Activated B cell treated with CpG ODN at 0.5 μM for 24 hours (primary cell): ENCODE measurements at regions not wholly inside any gene's neighbourhood (a gene's known extent, or its start where the extent isn't known, plus 50 kb on each side); places are given as distances from the start of the nearest gene placed in this dataset.

ENCODE experiments used
- ATAC-seq: fragments of 200-7000 bp; cut with Tn5 transposase; one replicate; pipeline ENCODE4 v1.10.0; 2021; ENCODE audit warnings: low read depth, mild to moderate bottlenecking, moderate library complexity
- CTCF ChIA-PET: fragments of 350-600 bp; sonication (Branson Sonifier 250); formaldehyde crosslinking; loops from one replicate; lab custom pipeline; 2021; ENCODE audit warnings: antibody characterized with exemption; lab: Charles Lee
- POLR2A ChIA-PET: fragments of 350-600 bp; sonication (Branson Sonifier 250); formaldehyde crosslinking; loops from one replicate; lab custom pipeline; 2021; ENCODE audit warnings: antibody characterized with exemption; lab: Charles Lee
- DNase-seq: peaks from one replicate; pipeline ENCODE4 v3.0.0; 2022
- H3K27ac Mint-ChIP-seq: one replicate; pipeline ENCODE4 v1.8.0; 2020; ENCODE audit warnings: mixed read lengths
- H3K27me3 Mint-ChIP-seq: one replicate; pipeline ENCODE4 v1.8.0; 2021; ENCODE audit warnings: mixed read lengths
- H3K36me3 Mint-ChIP-seq: one replicate; pipeline ENCODE4 v1.8.0; 2021; ENCODE audit warnings: low read depth, mixed read lengths
- H3K4me1 Mint-ChIP-seq: one replicate; pipeline ENCODE4 v1.8.0; 2021; ENCODE audit warnings: mixed read lengths
- H3K4me3 Mint-ChIP-seq: one replicate; pipeline ENCODE4 v1.8.0; 2020; ENCODE audit warnings: mild to moderate bottlenecking, mixed read lengths
- H3K9me3 Mint-ChIP-seq: one replicate; pipeline ENCODE4 v1.8.0; 2020; ENCODE audit warnings: mixed read lengths
- intact Hi-C: fragments of 100-400 bp; cut with micrococcal nuclease; formaldehyde crosslinking; loops from one replicate; pipeline ENCODE4 v1.15.1; 2024
- TF ChIP-seq, protein P1 (sequence below): fragments of 200-600 bp; IDR thresholded peaks from one replicate; pipeline ENCODE4 v1.8.0; 2022; ENCODE audit warnings: antibody characterized with exemption, mild to moderate bottlenecking

DNA sequence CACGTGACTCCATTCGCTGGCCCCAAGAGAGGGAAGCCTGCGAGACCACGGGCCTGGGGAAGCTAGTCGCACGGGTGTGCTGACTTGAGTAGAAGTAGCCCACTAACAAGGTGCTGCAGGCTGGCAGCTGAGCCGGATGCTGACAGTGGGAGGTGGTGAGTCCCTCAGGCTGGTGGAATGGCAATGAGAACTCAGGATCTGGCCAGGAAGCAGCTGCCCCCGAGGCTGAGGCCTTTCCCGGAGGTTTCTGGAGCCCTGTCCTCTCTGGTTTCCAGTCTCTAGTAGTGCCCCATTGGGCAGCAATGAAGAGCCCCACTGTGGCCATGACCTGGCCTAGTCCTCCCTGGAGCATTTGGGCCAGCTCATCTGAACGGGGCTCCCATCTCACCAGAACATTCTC is 366.7 kb upstream of the IRX4 start:
- CTCF ChIA-PET: no interaction called here

DNA sequence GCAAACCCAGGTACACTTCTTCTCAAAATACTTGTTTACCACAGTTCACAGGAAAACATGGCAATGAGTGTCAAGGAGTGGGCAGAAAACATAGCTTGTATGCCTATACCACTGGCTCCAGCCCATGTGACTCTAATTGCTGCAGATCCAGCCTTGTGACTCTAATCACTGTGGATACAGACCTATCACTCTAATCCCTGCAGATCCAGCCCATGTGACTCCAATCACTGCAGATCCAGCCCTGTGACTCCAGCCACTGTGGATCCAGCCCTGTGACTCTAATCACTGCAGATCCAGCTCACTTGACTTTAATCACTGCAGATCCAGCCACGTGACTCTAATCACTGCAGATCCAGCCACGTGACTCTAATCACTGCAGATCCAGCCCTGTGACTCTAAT is 366.3 kb upstream of the IRX4 start:
- ChIA-PET POLR2A (no interaction called here), CTCF (no interaction called here)
- ATAC-seq (no peak), DNase-seq (no peak)
- TF ChIP-seq, protein P1, sequence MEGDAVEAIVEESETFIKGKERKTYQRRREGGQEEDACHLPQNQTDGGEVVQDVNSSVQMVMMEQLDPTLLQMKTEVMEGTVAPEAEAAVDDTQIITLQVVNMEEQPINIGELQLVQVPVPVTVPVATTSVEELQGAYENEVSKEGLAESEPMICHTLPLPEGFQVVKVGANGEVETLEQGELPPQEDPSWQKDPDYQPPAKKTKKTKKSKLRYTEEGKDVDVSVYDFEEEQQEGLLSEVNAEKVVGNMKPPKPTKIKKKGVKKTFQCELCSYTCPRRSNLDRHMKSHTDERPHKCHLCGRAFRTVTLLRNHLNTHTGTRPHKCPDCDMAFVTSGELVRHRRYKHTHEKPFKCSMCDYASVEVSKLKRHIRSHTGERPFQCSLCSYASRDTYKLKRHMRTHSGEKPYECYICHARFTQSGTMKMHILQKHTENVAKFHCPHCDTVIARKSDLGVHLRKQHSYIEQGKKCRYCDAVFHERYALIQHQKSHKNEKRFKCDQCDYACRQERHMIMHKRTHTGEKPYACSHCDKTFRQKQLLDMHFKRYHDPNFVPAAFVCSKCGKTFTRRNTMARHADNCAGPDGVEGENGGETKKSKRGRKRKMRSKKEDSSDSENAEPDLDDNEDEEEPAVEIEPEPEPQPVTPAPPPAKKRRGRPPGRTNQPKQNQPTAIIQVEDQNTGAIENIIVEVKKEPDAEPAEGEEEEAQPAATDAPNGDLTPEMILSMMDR: no peak
- no peaks in the 10 kb centered on the region for H3K4me1 Mint-ChIP-seq
- H3K36me3 Mint-ChIP-seq: no peaks in the 10 kb centered on the region
- H3K27ac Mint-ChIP-seq: no peak overlapping the region
- peaks cover 13% of the 10 kb centered on the region for H3K9me3 Mint-ChIP-seq
- no peak overlapping the region for H3K4me3 Mint-ChIP-seq
- intact Hi-C loops: no loop called here
- no peaks in the 10 kb centered on the region for H3K27me3 Mint-ChIP-seq

More for the DNA sequence above, 366.7 kb upstream of the IRX4 start:
- ATAC-seq (no peak), DNase-seq (no peak)
- POLR2A ChIA-PET: no interaction called here
- Mint-ChIP-seq H3K9me3 (peaks cover 13% of the 10 kb centered on the region), H3K36me3 (no peaks in the 10 kb centered on the region), H3K4me1 (no peaks in the 10 kb centered on the region), H3K27ac (no peak overlapping the region), H3K27me3 (no peaks in the 10 kb centered on the region), H3K4me3 (no peak overlapping the region)
- intact Hi-C loops: no loop called here
- TF ChIP-seq, protein P1: no peak

DNA sequence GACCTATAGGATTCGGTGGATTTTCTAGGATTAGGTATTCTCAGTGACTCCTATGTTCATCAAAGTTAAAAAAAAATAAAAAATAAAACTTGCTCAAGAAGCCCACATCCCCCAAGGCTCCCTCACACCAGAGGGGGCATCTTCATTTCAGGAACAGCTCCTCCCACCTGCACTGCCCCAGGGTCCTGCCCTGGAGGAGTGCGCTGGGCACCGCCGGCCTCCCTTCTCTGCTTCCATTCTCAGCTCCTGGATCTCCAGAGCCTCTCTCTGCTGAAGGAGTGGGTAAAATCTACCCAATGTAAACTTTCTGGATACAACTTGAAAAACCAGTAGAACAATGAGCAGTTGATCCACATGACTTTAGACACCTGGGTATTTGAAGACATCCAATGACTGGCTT is 359.8 kb upstream of the IRX4 start:
- Mint-ChIP-seq H3K27me3 (no peaks in the 10 kb centered on the region), H3K4me1 (no peaks in the 10 kb centered on the region), H3K27ac (no peak overlapping the region), H3K4me3 (no peak overlapping the region), H3K9me3 (peaks cover 7% of the 10 kb centered on the region), H3K36me3 (no peaks in the 10 kb centered on the region)
- ChIA-PET CTCF (no interaction called here), POLR2A (no interaction called here)
- TF ChIP-seq, protein P1: no peak
- no peak for ATAC-seq
- no peak for DNase-seq
- intact Hi-C loops: no loop called here

DNA sequence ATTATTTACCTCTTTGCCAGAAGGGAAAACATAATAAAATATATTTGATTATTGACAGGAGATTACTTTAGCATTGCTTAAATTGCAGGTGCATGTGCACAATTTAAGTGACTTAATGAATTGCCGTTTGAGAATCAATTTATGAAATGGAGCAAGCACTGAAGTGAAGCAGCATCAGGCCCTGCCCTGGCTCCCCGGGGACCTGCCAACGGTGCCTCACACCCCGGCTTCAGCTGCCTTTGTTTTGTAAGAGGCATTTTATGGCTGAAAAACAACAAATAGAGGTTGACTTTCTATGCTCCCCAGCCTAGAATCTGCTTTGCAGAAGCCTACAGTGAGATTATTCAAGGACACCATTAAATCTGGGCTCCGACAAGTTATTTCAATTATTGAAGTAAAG is 359.1 kb upstream of the IRX4 start:
- H3K4me3 Mint-ChIP-seq: no peak overlapping the region

DNA sequence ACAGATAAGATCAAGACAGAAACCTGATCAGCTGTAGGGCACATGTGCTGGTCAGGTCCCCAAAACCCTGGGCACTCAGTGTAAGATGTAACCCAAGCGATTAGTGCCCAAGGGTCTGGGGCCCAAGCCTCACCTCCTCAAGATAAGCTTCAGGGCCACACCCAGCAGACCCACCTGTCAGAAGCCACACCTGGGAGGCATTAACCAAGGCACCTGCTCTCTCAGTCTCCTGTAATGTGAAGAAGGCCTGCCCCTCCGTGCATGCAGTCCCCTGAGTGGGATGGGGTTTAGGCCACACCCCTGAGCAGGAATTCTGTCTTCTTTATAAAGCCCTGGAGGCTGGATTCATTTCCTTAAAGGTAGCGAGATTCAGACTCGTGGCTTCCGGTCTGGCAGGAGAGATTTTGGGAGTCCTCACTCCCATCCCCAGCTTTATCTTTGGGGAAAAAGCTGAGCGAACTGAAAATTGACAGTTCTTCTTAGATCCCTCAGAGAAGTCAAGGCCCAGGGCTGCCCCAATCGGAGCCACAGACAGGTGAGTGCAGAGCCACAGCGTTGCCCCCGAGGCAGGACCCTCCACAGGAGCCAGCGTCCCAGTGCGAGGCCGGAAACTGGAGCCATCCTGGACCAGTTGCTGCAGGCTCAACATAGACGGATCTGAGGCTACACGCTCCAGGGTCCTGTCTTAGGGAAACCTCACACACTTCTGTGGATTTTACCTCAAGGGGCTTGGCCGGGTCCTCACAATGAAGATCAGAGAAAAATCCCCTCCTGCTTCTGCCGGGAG is 357.6 kb upstream of the IRX4 start:
- DNase-seq (no peak), ATAC-seq (no peak)
- Mint-ChIP-seq H3K4me3 (no peak overlapping the region), H3K36me3 (no peaks in the 10 kb centered on the region), H3K9me3 (peaks cover 12% of the 10 kb centered on the region), H3K4me1 (no peaks in the 10 kb centered on the region), H3K27me3 (no peaks in the 10 kb centered on the region), H3K27ac (no peak overlapping the region)
- ChIA-PET CTCF (no interaction called here), POLR2A (no interaction called here)
- TF ChIP-seq, protein P1: no peak
- intact Hi-C loops: no loop called here

More for the DNA sequence above, 359.1 kb upstream of the IRX4 start:
- ChIA-PET POLR2A (no interaction called here), CTCF (no interaction called here)
- no peaks in the 10 kb centered on the region for H3K36me3 Mint-ChIP-seq
- TF ChIP-seq, protein P1: no peak
- ATAC-seq (no peak), DNase-seq (no peak)
- H3K9me3 Mint-ChIP-seq: peaks cover 9% of the 10 kb centered on the region
- intact Hi-C loops: no loop called here
- H3K27ac Mint-ChIP-seq: no peak overlapping the region
- no peaks in the 10 kb centered on the region for H3K4me1 Mint-ChIP-seq
- H3K27me3 Mint-ChIP-seq: no peaks in the 10 kb centered on the region
